ENCODE measurements at regions not wholly inside any gene's neighbourhood (a gene's known extent, or its start where the extent isn't known, plus 50 kb on each side); places are given as distances from the start of the nearest gene placed in this dataset.

- Histone ChIP-seq H3K9me3 (replicated peaks in 1 of 3) (no peaks in the 10 kb centered on the region), H3K27me3 (no peaks in the 10 kb centered on the region), H3K4me3 (no peak overlapping the region), H3K27ac (no peak overlapping the region), H3K36me3 (replicated peaks in 1 of 2) (no peaks in the 10 kb centered on the region), H3K4me1 (replicated peaks in 1 of 2) (no peaks in the 10 kb centered on the region)
- TF ChIP-seq POLR2A (IDR thresholded peaks at IDR 0.05) (no peak), CTCF (IDR thresholded peaks at IDR 0.05) (no peak)
- intact Hi-C loops (cut with DNase I): no loop called here
- DNase-seq: no peak
- 50 to 58% (median 55%) methylated on average over 8 of the region's 8 CpGs for WGBS, 4 donors
Measured at GRCh38 chrX:5490786-5491563, 737.7 kb downstream of the NLGN4X start.

GRCh38 chrX:5474282-5474681 lies 754.4 kb downstream of the NLGN4X start:
- H3K9me3 ChIP-seq (replicated peaks in 1 of 3): no peaks in the 10 kb centered on the region
- no peak for TF ChIP-seq POLR2A (IDR thresholded peaks at IDR 0.05)
- TF ChIP-seq CTCF (IDR thresholded peaks at IDR 0.05): no peak
- H3K4me3 ChIP-seq: no peak overlapping the region
- no peaks in the 10 kb centered on the region for H3K27me3 ChIP-seq
- 78 to 89% (median 84%) methylated on average over 4 of the region's 4 CpGs for WGBS, 4 donors
- intact Hi-C loops (cut with DNase I): no loop called here
- no peak overlapping the region for H3K27ac ChIP-seq
- DNase-seq: no peak
- no peaks in the 10 kb centered on the region for H3K36me3 ChIP-seq (replicated peaks in 1 of 2)
- no peaks in the 10 kb centered on the region for H3K4me1 ChIP-seq (replicated peaks in 1 of 2)

GRCh38 chrX:5458300-5458842 lies 770.3 kb downstream of the NLGN4X start:
- no peaks in the 10 kb centered on the region for H3K4me1 ChIP-seq (replicated peaks in 1 of 2)
- H3K4me3 ChIP-seq: no peak overlapping the region
- H3K9me3 ChIP-seq (replicated peaks in 1 of 3): no peaks in the 10 kb centered on the region
- no peaks in the 10 kb centered on the region for H3K36me3 ChIP-seq (replicated peaks in 1 of 2)
- 58 to 64% (median 60%) methylated on average over 6 of the region's 6 CpGs for WGBS, 4 donors
- DNase-seq: no peak
- H3K27me3 ChIP-seq: no peaks in the 10 kb centered on the region
- H3K27ac ChIP-seq: no peak overlapping the region
- no peak for TF ChIP-seq POLR2A (IDR thresholded peaks at IDR 0.05)
- no peak for TF ChIP-seq CTCF (IDR thresholded peaks at IDR 0.05)
- intact Hi-C loops (cut with DNase I): no loop called here

DNA sequence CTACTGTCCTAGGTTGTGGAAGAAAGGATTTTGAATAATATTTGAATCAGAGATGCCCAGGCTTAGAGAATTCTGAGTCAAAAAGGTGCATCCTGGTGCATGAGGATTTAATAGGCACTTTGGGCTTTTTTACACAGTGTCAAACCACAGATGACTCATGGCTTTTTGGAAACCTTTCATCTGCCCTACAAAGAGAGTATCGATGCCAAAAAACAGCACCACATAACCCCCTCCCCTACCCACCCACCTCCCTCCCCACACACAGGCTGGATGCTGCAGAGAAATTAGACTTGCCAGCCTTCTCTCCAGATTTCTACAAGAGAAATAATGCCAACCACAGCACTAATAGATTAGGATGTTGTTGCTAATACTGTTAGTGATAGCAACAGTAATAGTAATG lies 779.3 kb downstream of the NLGN4X start:
- H3K36me3 ChIP-seq (replicated peaks in 1 of 2): no peaks in the 10 kb centered on the region
- no peak overlapping the region for H3K27ac ChIP-seq
- 57 to 90% (median 76%) methylated on average over 1 of the region's 1 CpG for WGBS, 4 donors
- DNase-seq: no peak
- TF ChIP-seq CTCF (IDR thresholded peaks at IDR 0.05) (no peak), POLR2A (IDR thresholded peaks at IDR 0.05) (no peak)
- no peak overlapping the region for H3K4me3 ChIP-seq
- intact Hi-C loops (cut with DNase I): no loop called here
- H3K4me1 ChIP-seq (replicated peaks in 1 of 2): no peaks in the 10 kb centered on the region
- H3K9me3 ChIP-seq (replicated peaks in 1 of 3): no peaks in the 10 kb centered on the region
- H3K27me3 ChIP-seq: no peaks in the 10 kb centered on the region
